Neuronal stem cell (in vitro differentiated cells): ENCODE measurements at regions not wholly inside any gene's neighbourhood (a gene's known extent, or its start where the extent isn't known, plus 50 kb on each side); places are given as distances from the start of the nearest gene placed in this dataset.

ENCODE experiments used
- DNase-seq: peaks from one replicate; pipeline ENCODE4 v3.0.0-alpha.2; 2013; ENCODE audit warnings: low spot score
- H2AFZ ChIP-seq: one replicate; pipeline ENCODE4 v1.6.1; 2013; ENCODE audit warnings: mild to moderate bottlenecking, low read length, inconsistent platforms
- H2AK5ac ChIP-seq: 2 replicates; pipeline ENCODE4 v1.6.1; 2013; ENCODE audit warnings: low read depth, mild to moderate bottlenecking, inconsistent platforms, low read length, moderate library complexity, mixed read lengths
- H2BK120ac ChIP-seq: 2 replicates; pipeline ENCODE4 v1.6.1; 2013; ENCODE audit warnings: low read depth, mild to moderate bottlenecking, inconsistent platforms, low read length, moderate library complexity, mixed read lengths
- H2BK12ac ChIP-seq: one replicate; pipeline ENCODE4 v1.6.1; 2013; ENCODE audit warnings: low read length, inconsistent platforms
- H2BK15ac ChIP-seq: 2 replicates; pipeline ENCODE4 v1.6.1; 2013; ENCODE audit warnings: mild to moderate bottlenecking, low read length, inconsistent platforms, mixed read lengths
- H2BK5ac ChIP-seq: one replicate; pipeline ENCODE4 v1.6.1; 2013; ENCODE audit warnings: inconsistent platforms, mild to moderate bottlenecking, low read length, moderate library complexity
- H3K14ac ChIP-seq: one replicate; pipeline ENCODE4 v1.6.1; 2013; ENCODE audit warnings: low read length, inconsistent platforms
- H3K18ac ChIP-seq: 2 replicates; pipeline ENCODE4 v1.6.1; 2013; ENCODE audit warnings: low read length, inconsistent platforms
- H3K23ac ChIP-seq: 2 replicates; pipeline ENCODE4 v1.6.1; 2013; ENCODE audit warnings: low read depth, mild to moderate bottlenecking, mixed read lengths, low read length, inconsistent platforms; ENCODE audit not compliant: poor library complexity
- H3K27ac ChIP-seq: replicated peaks from 3 replicates; pipeline ENCODE4 v1.5.1; 2013; ENCODE audit warnings: low read length, inconsistent platforms
- H3K27me3 ChIP-seq, 3 experiments: 2 replicates each; pipeline ENCODE4 v1.6.1; 2013; ENCODE audit warnings: low read length in 3 of 3, mild to moderate bottlenecking in 2 of 3, inconsistent platforms in 1 of 3, low read depth in 1 of 3, mixed read lengths in 1 of 3, moderate library complexity in 1 of 3; ENCODE audit not compliant: control insufficient read depth in 3 of 3, insufficient read depth in 3 of 3
- H3K36me3 ChIP-seq, 2 donors: replicated peaks in 1 of 2; 2 replicates each; pipeline ENCODE4 v1.6.1; 2013; ENCODE audit warnings: low read length in 2 of 2; ENCODE audit not compliant: control insufficient read depth in 2 of 2, insufficient read depth in 2 of 2
- H3K4ac ChIP-seq: 2 replicates; pipeline ENCODE4 v1.6.1; 2013; ENCODE audit warnings: inconsistent platforms, mild to moderate bottlenecking, low read length, moderate library complexity
- H3K4me1 ChIP-seq, 2 donors: 1 replicate in 1 of 2; 2 replicates in 1 of 2; pipeline ENCODE4 v1.6.1; 2013; ENCODE audit warnings: low read length in 2 of 2, low read depth in 1 of 2; ENCODE audit not compliant: control insufficient read depth in 2 of 2, insufficient read depth in 1 of 2
- H3K4me2 ChIP-seq: one replicate; pipeline ENCODE4 v1.6.1; 2013; ENCODE audit warnings: mild to moderate bottlenecking, low read length, inconsistent platforms; ENCODE audit not compliant: insufficient read depth, poor library complexity, severe bottlenecking
- H3K4me3 ChIP-seq, 2 donors: 2 replicates each; pipeline ENCODE4 v1.5.1; 2013; ENCODE audit warnings: low read length in 2 of 2, mild to moderate bottlenecking in 2 of 2, inconsistent platforms in 1 of 2, moderate library complexity in 1 of 2
- H3K79me1 ChIP-seq: one replicate; pipeline ENCODE4 v1.6.1; 2013; ENCODE audit warnings: low read depth, mild to moderate bottlenecking, inconsistent platforms, low read length, moderate library complexity
- H3K9ac ChIP-seq: one replicate; pipeline ENCODE4 v1.6.1; 2013; ENCODE audit warnings: mild to moderate bottlenecking, low read depth, low read length, inconsistent platforms; ENCODE audit not compliant: poor library complexity
- H3K9me3 ChIP-seq, 2 donors: replicated peaks in 1 of 2; 2 replicates each; pipeline versions ENCODE3 to v1.6.1; 2013; ENCODE audit warnings: low read length in 2 of 2, mild to moderate bottlenecking in 2 of 2, inconsistent platforms in 1 of 2, low read depth in 1 of 2, mixed read lengths in 1 of 2, moderate library complexity in 1 of 2; ENCODE audit not compliant: control insufficient read depth in 2 of 2, insufficient read depth in 1 of 2
- H4K8ac ChIP-seq: one replicate; pipeline ENCODE4 v1.6.1; 2013; ENCODE audit warnings: low read depth, mild to moderate bottlenecking, inconsistent platforms, low read length, moderate library complexity
- H4K91ac ChIP-seq: one replicate; pipeline ENCODE4 v1.6.1; 2013; ENCODE audit warnings: low read length, low read depth, mild to moderate bottlenecking, inconsistent platforms; ENCODE audit not compliant: poor library complexity
- WGBS, 2 donors: extraction: QIAGEN DNeasy Blood & Tissue Kit; methylation state at CpG; one replicate each; pipeline ENCODE4 v1.1.7; 2013; ENCODE audit warnings: missing lambda C conversion rate in 2 of 2, mixed read lengths in 1 of 2; ENCODE audit not compliant: insufficient read length in 2 of 2, insufficient replicate concordance in 1 of 2; ENCODE audit errors: extremely low coverage in 2 of 2; 5-methylcytosine and 5-hydroxymethylcytosine counted together

- no peak overlapping the region for H3K23ac ChIP-seq
- peaks cover 0 to 19% (median 0%) of the 10 kb centered on the region in 3 experiments for H3K27me3 ChIP-seq
- no peak overlapping the region for H4K8ac ChIP-seq
- H3K36me3 ChIP-seq, result no peaks in the 10 kb centered on the region
- DNase-seq, result no peak
- no peaks in the 10 kb centered on the region for H3K79me1 ChIP-seq
- peak overlapping the region in 1 of 2 donors; percentile 15 for H3K4me3 ChIP-seq
- no peak overlapping the region for H3K4me2 ChIP-seq
- H2BK12ac ChIP-seq, result no peak overlapping the region
- no CpG with 5 or more reads among the region's 3 CpGs for WGBS, 2 donors
- no peak overlapping the region for H2AFZ ChIP-seq
- H3K4ac ChIP-seq, result no peak overlapping the region
- no peak overlapping the region for H3K9ac ChIP-seq
- H4K91ac ChIP-seq, result no peak overlapping the region
- H2BK15ac ChIP-seq, result no peak overlapping the region
- H3K14ac ChIP-seq, result no peak overlapping the region
- no peak overlapping the region for H3K18ac ChIP-seq
- no peaks in the 10 kb centered on the region for H3K9me3 ChIP-seq
- no peaks in the 10 kb centered on the region for H3K4me1 ChIP-seq
- H2AK5ac ChIP-seq, result no peak overlapping the region
- H2BK120ac ChIP-seq, result no peak overlapping the region
- no peak overlapping the region for H2BK5ac ChIP-seq
- no peak overlapping the region for H3K27ac ChIP-seq
Measured at GRCh38 chr15:29935296-29936004, 113.2 kb upstream of the TJP1 start.

- Histone ChIP-seq H3K9me3 (no peaks in the 10 kb centered on the region), H3K4me1 (no peaks in the 10 kb centered on the region), H3K4me2 (no peak overlapping the region), H3K18ac (no peak overlapping the region), H2BK12ac (no peak overlapping the region), H2AK5ac (no peak overlapping the region), H3K79me1 (no peaks in the 10 kb centered on the region), H3K4me3 (no peak overlapping the region), H3K9ac (no peak overlapping the region), H3K4ac (no peak overlapping the region), H3K14ac (no peak overlapping the region), H2BK15ac (no peak overlapping the region), H3K36me3 (no peaks in the 10 kb centered on the region), H2BK5ac (no peak overlapping the region), H3K23ac (no peak overlapping the region), H4K8ac (no peak overlapping the region), H2BK120ac (no peak overlapping the region), H3K27me3 (peaks cover 0 to 12% (median 0%) of the 10 kb centered on the region in 3 experiments), H2AFZ (no peak overlapping the region), H4K91ac (no peak overlapping the region), H3K27ac (no peak overlapping the region)
- DNase-seq, result no peak
- WGBS, 2 donors, result no CpG with 5 or more reads among the region's 2 CpGs
Measured at GRCh38 chr15:29934251-29934650, 112.0 kb upstream of the TJP1 start.

GRCh38 chr15:29933042-29933803, 111.0 kb upstream of the TJP1 start:
- Histone ChIP-seq H2BK5ac (no peak overlapping the region), H4K8ac (no peak overlapping the region), H3K18ac (no peak overlapping the region), H3K4me2 (no peak overlapping the region), H2AK5ac (no peak overlapping the region), H3K4me1 (no peaks in the 10 kb centered on the region), H3K27ac (no peak overlapping the region), H3K36me3 (no peaks in the 10 kb centered on the region), H3K4me3 (no peak overlapping the region), H2BK120ac (no peak overlapping the region), H3K9me3 (no peaks in the 10 kb centered on the region), H3K4ac (no peak overlapping the region), H2BK15ac (no peak overlapping the region), H3K27me3 (peaks cover 0 to 12% (median 0%) of the 10 kb centered on the region in 3 experiments), H3K14ac (no peak overlapping the region), H4K91ac (no peak overlapping the region), H3K23ac (no peak overlapping the region), H3K9ac (no peak overlapping the region), H2AFZ (no peak overlapping the region), H3K79me1 (no peaks in the 10 kb centered on the region), H2BK12ac (no peak overlapping the region)
- WGBS, 2 donors, result no CpG with 5 or more reads among the region's 3 CpGs
- no peak for DNase-seq

GRCh38 chr15:29926083-29926388, 103.8 kb upstream of the TJP1 start:
- H3K14ac ChIP-seq, result no peak overlapping the region
- peaks cover 0 to 4% (median 0%) of the 10 kb centered on the region in 3 experiments for H3K27me3 ChIP-seq
- H3K23ac ChIP-seq, result no peak overlapping the region
- no peak overlapping the region for H2BK12ac ChIP-seq
- H4K8ac ChIP-seq, result no peak overlapping the region
- no peaks in the 10 kb centered on the region for H3K36me3 ChIP-seq
- no peaks in the 10 kb centered on the region for H3K79me1 ChIP-seq
- no peak overlapping the region for H2AK5ac ChIP-seq
- no peak overlapping the region for H3K4ac ChIP-seq
- no peak overlapping the region for H2BK120ac ChIP-seq
- H2BK5ac ChIP-seq, result no peak overlapping the region
- no peak overlapping the region for H3K4me2 ChIP-seq
- no peaks in the 10 kb centered on the region for H3K9me3 ChIP-seq
- H3K27ac ChIP-seq, result no peak overlapping the region
- no peak overlapping the region for H3K18ac ChIP-seq
- H3K4me3 ChIP-seq, result no peak overlapping the region
- no peak overlapping the region for H2BK15ac ChIP-seq
- no peak overlapping the region for H3K9ac ChIP-seq
- no peak overlapping the region for H4K91ac ChIP-seq
- WGBS, 2 donors, result no CpG with 5 or more reads among the region's 2 CpGs
- peaks cover 0 to 14% of the 10 kb centered on the region in 2 donors for H3K4me1 ChIP-seq
- no peak overlapping the region for H2AFZ ChIP-seq
- no peak for DNase-seq
